ENCODE measurements at regions not wholly inside any gene's neighbourhood (a gene's known extent, or its start where the extent isn't known, plus 50 kb on each side); places are given as distances from the start of the nearest gene placed in this dataset.

GRCh38 chr17:70296456-70296855 lies 127.1 kb downstream of the KCNJ2 start:
- TF ChIP-seq CTCF (conservative IDR thresholded peaks at IDR 0.05; ENCODE audit: low read depth, low read length) (no peak), BHLHE40 (IDR thresholded peaks at IDR 0.05; ENCODE audit: low read depth, low read length) (no peak), CEBPB (IDR thresholded peaks at IDR 0.05; ENCODE audit: low read depth, low read length) (no peak), NFE2L2 (IDR thresholded peaks at IDR 0.05; ENCODE audit: low read depth, low read length) (no peak), RAD21 (IDR thresholded peaks at IDR 0.05; ENCODE audit: low read length) (no peak), MXI1 (IDR thresholded peaks at IDR 0.05; ENCODE audit: borderline replicate concordance, low read depth, low read length) (no peak), MAZ (IDR thresholded peaks at IDR 0.05; ENCODE audit: borderline replicate concordance, low read depth, low read length) (no peak), POLR2A (IDR thresholded peaks at IDR 0.05; ENCODE audit: low read depth, low read length) (no peak), USF2 (IDR thresholded peaks at IDR 0.05; ENCODE audit: low read depth, low read length) (no peak)

Data from IMR-90 (cell line).